Uterus (tissue), 2 donors: ENCODE measurements at regions not wholly inside any gene's neighbourhood (a gene's known extent, or its start where the extent isn't known, plus 50 kb on each side); places are given as distances from the start of the nearest gene placed in this dataset.

Experiments used
- POLR2A ChIP-seq, 2 donors: fragments of 450-650 bp; IDR thresholded peaks; one replicate each; pipeline ENCODE4 v1.6.1; 2016; ENCODE audit warnings: antibody characterized with exemption in 2 of 2, mild to moderate bottlenecking in 1 of 2, moderate library complexity in 1 of 2
- TF ChIP-seq, protein P1 (sequence below), 4 experiments: fragments of 200-600 bp in 2 of 4; fragments of 450-650 bp in 2 of 4; sonication (generic) in 2 of 4; IDR thresholded peaks; one replicate each; pipeline ENCODE4 v1.5.1; 2016 to 2019; ENCODE audit warnings: antibody characterized with exemption in 4 of 4, mild to moderate bottlenecking in 2 of 4, moderate library complexity in 1 of 4

DNA sequence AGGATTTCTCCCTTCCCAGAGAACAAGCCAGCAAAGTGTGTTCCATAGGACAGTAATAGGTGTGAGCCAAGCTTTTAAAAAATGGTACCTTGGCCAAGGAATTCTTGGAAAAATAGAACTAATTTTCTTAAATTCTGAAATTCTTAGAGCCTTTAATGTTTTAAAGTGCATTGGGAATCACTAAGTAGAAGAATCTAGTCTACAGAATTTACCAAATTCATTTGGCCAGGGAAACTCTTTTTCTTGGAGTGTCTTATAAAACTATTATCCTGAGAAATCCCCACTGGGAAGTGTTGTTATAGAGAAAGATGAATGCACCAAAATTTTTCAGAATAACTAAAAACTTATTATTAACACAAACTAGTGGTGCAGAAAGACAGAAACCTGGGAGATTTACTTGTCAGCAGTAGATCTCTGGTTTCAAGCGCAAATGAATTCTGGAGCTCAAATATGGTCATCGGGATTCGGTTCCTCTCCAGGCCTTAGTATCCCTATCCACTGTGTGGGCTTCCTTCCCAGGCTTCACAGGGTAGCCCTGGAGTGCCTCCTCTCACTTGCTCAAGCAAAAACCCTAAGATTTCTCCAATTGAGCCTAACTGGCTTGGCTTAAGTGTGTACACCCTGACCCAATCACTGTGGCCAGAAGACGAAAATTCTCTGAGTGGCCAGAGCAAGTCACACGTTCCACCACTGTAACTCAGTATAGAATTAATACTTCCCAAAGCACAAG is 217.8 kb downstream of the CHD9NB start:
- TF ChIP-seq, protein P1, sequence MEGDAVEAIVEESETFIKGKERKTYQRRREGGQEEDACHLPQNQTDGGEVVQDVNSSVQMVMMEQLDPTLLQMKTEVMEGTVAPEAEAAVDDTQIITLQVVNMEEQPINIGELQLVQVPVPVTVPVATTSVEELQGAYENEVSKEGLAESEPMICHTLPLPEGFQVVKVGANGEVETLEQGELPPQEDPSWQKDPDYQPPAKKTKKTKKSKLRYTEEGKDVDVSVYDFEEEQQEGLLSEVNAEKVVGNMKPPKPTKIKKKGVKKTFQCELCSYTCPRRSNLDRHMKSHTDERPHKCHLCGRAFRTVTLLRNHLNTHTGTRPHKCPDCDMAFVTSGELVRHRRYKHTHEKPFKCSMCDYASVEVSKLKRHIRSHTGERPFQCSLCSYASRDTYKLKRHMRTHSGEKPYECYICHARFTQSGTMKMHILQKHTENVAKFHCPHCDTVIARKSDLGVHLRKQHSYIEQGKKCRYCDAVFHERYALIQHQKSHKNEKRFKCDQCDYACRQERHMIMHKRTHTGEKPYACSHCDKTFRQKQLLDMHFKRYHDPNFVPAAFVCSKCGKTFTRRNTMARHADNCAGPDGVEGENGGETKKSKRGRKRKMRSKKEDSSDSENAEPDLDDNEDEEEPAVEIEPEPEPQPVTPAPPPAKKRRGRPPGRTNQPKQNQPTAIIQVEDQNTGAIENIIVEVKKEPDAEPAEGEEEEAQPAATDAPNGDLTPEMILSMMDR (IDR thresholded peaks at IDR 0.05): no peak
- TF ChIP-seq POLR2A (IDR thresholded peaks at IDR 0.05): no peak
